ENCODE measurements at regions not wholly inside any gene's neighbourhood (a gene's known extent, or its start where the extent isn't known, plus 50 kb on each side); places are given as distances from the start of the nearest gene placed in this dataset.

- H3K27me3 ChIP-seq (ENCODE audit: insufficient read depth, poor library complexity, severe bottlenecking) = no peaks in the 10 kb centered on the region
- no peaks in the 10 kb centered on the region for H3K4me1 ChIP-seq (ENCODE audit: insufficient read depth, poor library complexity, severe bottlenecking)
These were observed 100.7 kb upstream of the THY1 start for GRCh38 chr11:119523539-119524157.

GRCh38 chr11:119522609-119523008, 99.6 kb upstream of the THY1 start:
- Histone ChIP-seq H3K27me3 (ENCODE audit: insufficient read depth, poor library complexity, severe bottlenecking) (no peaks in the 10 kb centered on the region), H3K36me3 (ENCODE audit: low read depth) (no peaks in the 10 kb centered on the region), H3K4me3 (ENCODE audit: severe bottlenecking) (no peak overlapping the region), H3K4me1 (ENCODE audit: insufficient read depth, poor library complexity, severe bottlenecking) (no peaks in the 10 kb centered on the region), H3K9me3 (ENCODE audit: severe bottlenecking) (no peaks in the 10 kb centered on the region), H3K27ac (ENCODE audit: poor library complexity, severe bottlenecking) (no peak overlapping the region)
- DNase-seq (ENCODE audit: low spot score) = no peak
- ATAC-seq (ENCODE audit: low read depth) = no peak
- no peak for TF ChIP-seq CTCF (IDR thresholded peaks at IDR 0.05; ENCODE audit: poor library complexity, severe bottlenecking)

More at GRCh38 chr11:119523539-119524157, 100.7 kb upstream of the THY1 start:
- Histone ChIP-seq H3K27ac (ENCODE audit: poor library complexity, severe bottlenecking) (no peak overlapping the region), H3K9me3 (ENCODE audit: severe bottlenecking) (no peaks in the 10 kb centered on the region), H3K36me3 (ENCODE audit: low read depth) (no peaks in the 10 kb centered on the region), H3K4me3 (ENCODE audit: severe bottlenecking) (no peak overlapping the region)
- ATAC-seq (ENCODE audit: low read depth) (no peak), DNase-seq (ENCODE audit: low spot score) (no peak)
- no peak for TF ChIP-seq CTCF (IDR thresholded peaks at IDR 0.05; ENCODE audit: poor library complexity, severe bottlenecking)

GRCh38 chr11:119521551-119521950, 98.6 kb upstream of the THY1 start:
- no peaks in the 10 kb centered on the region for H3K4me1 ChIP-seq (ENCODE audit: insufficient read depth, poor library complexity, severe bottlenecking)
- H3K27ac ChIP-seq (ENCODE audit: poor library complexity, severe bottlenecking) = no peak overlapping the region
- H3K36me3 ChIP-seq (ENCODE audit: low read depth) = no peaks in the 10 kb centered on the region
- H3K4me3 ChIP-seq (ENCODE audit: severe bottlenecking) = no peak overlapping the region
- DNase-seq (ENCODE audit: low spot score) (no peak), ATAC-seq (ENCODE audit: low read depth) (no peak)
- no peaks in the 10 kb centered on the region for H3K9me3 ChIP-seq (ENCODE audit: severe bottlenecking)
- no peak for TF ChIP-seq CTCF (IDR thresholded peaks at IDR 0.05; ENCODE audit: poor library complexity, severe bottlenecking)
- peaks cover 4% of the 10 kb centered on the region for H3K27me3 ChIP-seq (ENCODE audit: insufficient read depth, poor library complexity, severe bottlenecking)

GRCh38 chr11:119520966-119521365, 98.0 kb upstream of the THY1 start:
- ATAC-seq (ENCODE audit: low read depth) = no peak
- H3K9me3 ChIP-seq (ENCODE audit: severe bottlenecking) = no peaks in the 10 kb centered on the region
- H3K4me1 ChIP-seq (ENCODE audit: insufficient read depth, poor library complexity, severe bottlenecking) = no peaks in the 10 kb centered on the region
- no peak for TF ChIP-seq CTCF (IDR thresholded peaks at IDR 0.05; ENCODE audit: poor library complexity, severe bottlenecking)
- H3K27ac ChIP-seq (ENCODE audit: poor library complexity, severe bottlenecking) = no peak overlapping the region
- no peak overlapping the region for H3K4me3 ChIP-seq (ENCODE audit: severe bottlenecking)
- H3K36me3 ChIP-seq (ENCODE audit: low read depth) = no peaks in the 10 kb centered on the region
- no peak for DNase-seq (ENCODE audit: low spot score)
- H3K27me3 ChIP-seq (ENCODE audit: insufficient read depth, poor library complexity, severe bottlenecking) = peaks cover 4% of the 10 kb centered on the region

GRCh38 chr11:119520400-119520799, 97.4 kb upstream of the THY1 start:
- no peak for DNase-seq (ENCODE audit: low spot score)
- Histone ChIP-seq H3K27me3 (ENCODE audit: insufficient read depth, poor library complexity, severe bottlenecking) (peaks cover 5% of the 10 kb centered on the region), H3K4me1 (ENCODE audit: insufficient read depth, poor library complexity, severe bottlenecking) (no peaks in the 10 kb centered on the region), H3K9me3 (ENCODE audit: severe bottlenecking) (no peaks in the 10 kb centered on the region), H3K4me3 (ENCODE audit: severe bottlenecking) (no peak overlapping the region), H3K36me3 (ENCODE audit: low read depth) (no peaks in the 10 kb centered on the region), H3K27ac (ENCODE audit: poor library complexity, severe bottlenecking) (no peak overlapping the region)
- no peak for ATAC-seq (ENCODE audit: low read depth)
- no peak for TF ChIP-seq CTCF (IDR thresholded peaks at IDR 0.05; ENCODE audit: poor library complexity, severe bottlenecking)
